OCI-LY1 (cell line): ENCODE measurements at regions not wholly inside any gene's neighbourhood (a gene's known extent, or its start where the extent isn't known, plus 50 kb on each side); places are given as distances from the start of the nearest gene placed in this dataset.
"Not testable (repeated sequence)": the region's sequence is repeated elsewhere in the genome, so short reads cannot be mapped to it uniquely, and the experiment has no call there.

Source experiments
- H2AFZ ChIP-seq: fragments of 200-600 bp; sonication (generic), shearing (Covaris generic); 2 replicates; pipeline ENCODE4 v1.6.0; 2014; ENCODE audit warnings: antibody characterized with exemption, mild to moderate bottlenecking, low read length
- H3F3A ChIP-seq: fragments of 200-600 bp; sonication (generic), shearing (Covaris generic); 2 replicates; pipeline ENCODE4 v1.6.0; 2014; ENCODE audit warnings: mild to moderate bottlenecking, antibody characterized with exemption, low read length, moderate library complexity; ENCODE audit not compliant: insufficient read depth
- H3K27ac ChIP-seq: fragments of 200-600 bp; sonication (generic); 2 replicates; pipeline ENCODE4 v1.5.1; 2014; ENCODE audit warnings: low read length, mixed run types, mild to moderate bottlenecking, low read depth; ENCODE audit not compliant: poor library complexity, severe bottlenecking
- H3K27me3 ChIP-seq: fragments of 200-600 bp; sonication (generic); 2 replicates; pipeline ENCODE4 v1.6.0; 2014; ENCODE audit warnings: antibody characterized with exemption, mild to moderate bottlenecking, low read length, moderate library complexity; ENCODE audit not compliant: insufficient read depth
- H3K36me3 ChIP-seq: fragments of 200-600 bp; sonication (generic); 2 replicates; pipeline ENCODE4 v1.6.1; 2014; ENCODE audit warnings: mild to moderate bottlenecking, antibody characterized with exemption, low read length, moderate library complexity, mixed read lengths; ENCODE audit not compliant: insufficient read depth
- H3K4me1 ChIP-seq: fragments of 200-600 bp; sonication (generic); 2 replicates; pipeline ENCODE4 v1.5.1; 2014; ENCODE audit warnings: mild to moderate bottlenecking, low read length, moderate library complexity; ENCODE audit not compliant: insufficient read depth, severe bottlenecking
- H3K4me2 ChIP-seq: fragments of 200-600 bp; sonication (generic), shearing (Covaris generic); 2 replicates; pipeline ENCODE4 v1.6.1; 2014; ENCODE audit warnings: low read length
- H3K4me3 ChIP-seq: fragments of 200-600 bp; sonication (generic); 2 replicates; pipeline ENCODE4 v1.5.1; 2014; ENCODE audit warnings: low read length, low read depth, mild to moderate bottlenecking, mixed read lengths; ENCODE audit not compliant: poor library complexity, severe bottlenecking
- H3K79me2 ChIP-seq: fragments of 200-600 bp; shearing (Covaris generic); 2 replicates; pipeline ENCODE4 v1.6.1; 2016; ENCODE audit warnings: mixed run types, low read length, mixed read lengths; ENCODE audit not compliant: insufficient read depth
- H3K9ac ChIP-seq: fragments of 200-600 bp; sonication (generic), shearing (Covaris generic); 2 replicates; pipeline ENCODE4 v1.6.1; 2014; ENCODE audit warnings: mild to moderate bottlenecking, low read length, mixed read lengths
- H3K9me2 ChIP-seq: fragments of 200-600 bp; sonication (generic), shearing (Covaris generic); 2 replicates; pipeline ENCODE4 v1.6.1; 2014; ENCODE audit warnings: low read depth, mild to moderate bottlenecking, low read length, mixed read lengths
- H3K9me3 ChIP-seq: fragments of 200-600 bp; shearing (Covaris generic); 2 replicates; pipeline ENCODE4 v1.6.1; 2014; ENCODE audit warnings: low read length, mixed read lengths
- H4K20me1 ChIP-seq: fragments of 200-600 bp; sonication (generic), shearing (Covaris generic); 2 replicates; pipeline ENCODE4 v1.6.0; 2016; ENCODE audit warnings: mild to moderate bottlenecking, low read length; ENCODE audit not compliant: insufficient read depth
- EZH2 ChIP-seq: fragments of 200-600 bp; sonication (generic), shearing (Covaris generic); IDR thresholded peaks from 2 replicates; pipeline ENCODE4 v1.8.0; 2017; ENCODE audit warnings: borderline replicate concordance, mixed run types, mild to moderate bottlenecking, antibody characterized with exemption, low read length, moderate library complexity, mixed read lengths
- TF ChIP-seq, protein P1 (sequence below): fragments of 200-600 bp; sonication (generic), shearing (Covaris generic); IDR thresholded peaks from 2 replicates; pipeline ENCODE4 v1.5.1; 2017; ENCODE audit warnings: mild to moderate bottlenecking, antibody characterized with exemption, low read length, moderate library complexity, mixed read lengths

DNA sequence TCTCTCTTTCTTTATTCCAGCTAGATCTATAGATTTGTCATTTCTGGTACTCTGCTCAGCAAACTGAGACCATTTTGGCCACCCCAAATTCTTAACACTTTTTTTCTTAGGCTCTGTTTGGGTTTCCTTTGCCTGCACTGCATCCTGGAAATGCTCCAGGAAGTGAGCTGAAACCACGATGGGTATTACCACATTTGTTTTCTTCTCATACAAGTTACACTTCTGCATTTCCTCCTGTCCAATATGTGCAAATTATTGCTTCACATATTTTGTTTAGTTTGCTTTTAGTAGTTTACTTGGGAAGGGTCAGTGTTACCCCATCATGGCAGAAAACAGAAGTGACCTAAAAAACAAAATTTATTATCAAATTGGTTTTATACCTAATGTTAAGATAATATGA, 498.6 kb upstream of the GRIN3A start:
- TF ChIP-seq EZH2: no peak
- Histone ChIP-seq H3K4me1 (no peaks in the 10 kb centered on the region), H3K27ac (no peak overlapping the region), H3K27me3 (no peaks in the 10 kb centered on the region), H3K9me3 (no peaks in the 10 kb centered on the region), H3K9me2 (no peaks in the 10 kb centered on the region), H3K4me3 (no peak overlapping the region), H3K36me3 (no peaks in the 10 kb centered on the region), H3K9ac (no peak overlapping the region), H3F3A (no peaks in the 10 kb centered on the region), H3K79me2 (no peaks in the 10 kb centered on the region), H4K20me1 (no peaks in the 10 kb centered on the region), H3K4me2 (no peak overlapping the region), H2AFZ (no peak overlapping the region)

DNA sequence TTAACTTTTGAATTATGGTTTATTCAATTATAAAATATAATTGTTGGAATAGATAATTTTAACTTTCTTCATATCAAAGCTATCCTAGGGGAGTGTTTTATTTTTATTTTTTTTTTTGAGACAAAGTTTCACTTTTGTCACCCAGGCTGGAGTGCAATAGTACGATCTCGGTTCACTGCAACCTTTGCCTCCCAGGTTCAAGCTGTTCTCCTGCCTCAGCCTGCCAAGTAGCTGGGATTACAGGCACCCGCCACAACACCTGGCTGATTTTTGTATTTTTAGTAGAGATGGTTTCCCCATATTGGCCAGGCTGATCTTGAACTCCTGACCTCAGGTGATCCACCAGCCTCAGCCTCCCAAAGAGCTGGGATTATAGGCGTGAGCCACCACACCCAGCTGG, 489.0 kb upstream of the GRIN3A start:
- not testable (repeated sequence) for H3K9ac ChIP-seq, H3K9me2 ChIP-seq, H3K9me3 ChIP-seq, H3K36me3 ChIP-seq, H3K79me2 ChIP-seq, H3K27ac ChIP-seq, H4K20me1 ChIP-seq, H3K4me3 ChIP-seq, H3F3A ChIP-seq, H3K4me1 ChIP-seq, H3K4me2 ChIP-seq, H3K27me3 ChIP-seq, H2AFZ ChIP-seq

DNA sequence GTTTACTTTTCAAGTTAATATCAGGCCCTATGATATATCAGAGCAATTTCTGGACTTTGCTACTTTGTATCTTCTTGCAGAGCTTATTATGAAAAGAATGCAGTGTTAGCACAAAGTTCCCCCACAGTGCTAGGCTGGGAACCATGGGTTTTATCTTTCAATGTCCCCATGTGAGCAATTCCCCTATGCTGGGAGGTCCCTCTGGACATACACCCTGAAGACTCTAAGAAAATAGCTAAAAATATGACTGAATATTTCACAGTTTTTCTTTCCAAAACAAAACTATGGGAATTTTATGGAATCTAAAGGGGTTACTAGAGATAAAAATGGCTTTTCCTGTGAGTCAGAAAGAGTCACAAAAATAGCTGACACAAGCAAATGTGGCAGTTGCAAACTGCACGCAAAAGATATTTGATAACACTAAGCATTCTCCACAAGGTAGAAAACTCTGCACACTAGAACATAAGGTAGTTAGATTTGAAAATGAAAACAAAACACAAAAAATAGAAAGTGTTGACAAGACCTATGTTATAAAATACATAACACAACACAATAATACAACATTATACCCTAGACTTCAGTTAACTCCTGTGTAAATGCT, 487.5 kb upstream of the GRIN3A start:
- Histone ChIP-seq H3K36me3 (no peaks in the 10 kb centered on the region), H2AFZ (no peak overlapping the region), H3K4me1 (no peaks in the 10 kb centered on the region), H3K9me2 (no peaks in the 10 kb centered on the region), H3K27me3 (no peaks in the 10 kb centered on the region), H3K9me3 (no peaks in the 10 kb centered on the region), H4K20me1 (no peaks in the 10 kb centered on the region), H3K4me2 (no peak overlapping the region), H3F3A (no peaks in the 10 kb centered on the region), H3K27ac (no peak overlapping the region), H3K4me3 (no peak overlapping the region), H3K9ac (no peak overlapping the region), H3K79me2 (no peaks in the 10 kb centered on the region)
- no peak for TF ChIP-seq EZH2
- TF ChIP-seq, protein P1, sequence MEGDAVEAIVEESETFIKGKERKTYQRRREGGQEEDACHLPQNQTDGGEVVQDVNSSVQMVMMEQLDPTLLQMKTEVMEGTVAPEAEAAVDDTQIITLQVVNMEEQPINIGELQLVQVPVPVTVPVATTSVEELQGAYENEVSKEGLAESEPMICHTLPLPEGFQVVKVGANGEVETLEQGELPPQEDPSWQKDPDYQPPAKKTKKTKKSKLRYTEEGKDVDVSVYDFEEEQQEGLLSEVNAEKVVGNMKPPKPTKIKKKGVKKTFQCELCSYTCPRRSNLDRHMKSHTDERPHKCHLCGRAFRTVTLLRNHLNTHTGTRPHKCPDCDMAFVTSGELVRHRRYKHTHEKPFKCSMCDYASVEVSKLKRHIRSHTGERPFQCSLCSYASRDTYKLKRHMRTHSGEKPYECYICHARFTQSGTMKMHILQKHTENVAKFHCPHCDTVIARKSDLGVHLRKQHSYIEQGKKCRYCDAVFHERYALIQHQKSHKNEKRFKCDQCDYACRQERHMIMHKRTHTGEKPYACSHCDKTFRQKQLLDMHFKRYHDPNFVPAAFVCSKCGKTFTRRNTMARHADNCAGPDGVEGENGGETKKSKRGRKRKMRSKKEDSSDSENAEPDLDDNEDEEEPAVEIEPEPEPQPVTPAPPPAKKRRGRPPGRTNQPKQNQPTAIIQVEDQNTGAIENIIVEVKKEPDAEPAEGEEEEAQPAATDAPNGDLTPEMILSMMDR: no peak

DNA sequence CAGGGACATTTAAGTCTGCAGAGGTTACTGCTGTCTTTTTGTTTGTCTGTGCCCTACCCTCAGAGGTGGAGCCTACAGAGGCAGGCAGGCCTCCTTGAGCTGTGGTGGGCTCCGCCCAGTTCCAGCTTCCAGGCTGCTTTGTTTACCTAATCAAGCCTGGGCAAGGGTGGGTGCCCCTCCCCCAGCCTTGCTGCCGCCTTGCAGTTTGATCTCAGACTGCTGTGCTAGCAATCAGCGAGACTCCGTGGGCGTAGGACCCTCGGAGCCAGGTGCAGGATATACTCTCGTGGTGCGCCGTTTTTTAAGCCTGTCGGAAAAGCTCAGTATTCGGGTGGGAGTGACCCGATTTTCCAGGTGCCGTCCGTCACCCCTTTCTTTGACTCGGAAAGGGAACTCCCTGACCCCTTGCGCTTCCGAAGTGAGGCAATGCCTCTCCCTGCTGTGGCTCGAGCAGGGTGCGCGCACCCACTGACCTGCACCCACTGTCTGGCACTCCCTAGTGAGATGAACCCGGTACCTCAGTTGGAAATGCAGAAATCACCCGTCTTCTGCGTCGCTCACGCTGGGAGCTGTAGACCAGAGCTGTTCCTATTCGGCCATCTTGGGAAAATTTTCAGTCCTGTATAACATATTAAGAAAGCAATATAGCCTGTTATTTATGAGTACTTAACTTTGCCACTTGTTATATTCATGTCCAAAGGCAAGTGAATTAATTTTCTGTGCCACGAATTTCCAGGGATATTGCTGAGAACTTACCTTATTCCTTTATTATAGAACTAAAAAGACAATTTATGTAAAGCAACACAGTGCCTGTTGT, 485.1 kb upstream of the GRIN3A start:
- H3K4me1 ChIP-seq, H3K9ac ChIP-seq, H3K27ac ChIP-seq, H3K27me3 ChIP-seq, H3K79me2 ChIP-seq, H3K4me3 ChIP-seq, H3K4me2 ChIP-seq, H3K36me3 ChIP-seq, H3F3A ChIP-seq, H4K20me1 ChIP-seq, H2AFZ ChIP-seq, H3K9me2 ChIP-seq, H3K9me3 ChIP-seq: not testable (repeated sequence)
